Stimulated activated naive CD4-positive, alpha-beta T cell (primary cell): ENCODE measurements at regions not wholly inside any gene's neighbourhood (a gene's known extent, or its start where the extent isn't known, plus 50 kb on each side); places are given as distances from the start of the nearest gene placed in this dataset.

Source experiments
- DNase-seq, 6 experiments: peaks; one replicate each; lab custom pipeline; 2025; lab: John Stamatoyannopoulos, UW

- DNase-seq, result no peak
These were observed 722.7 kb downstream of the XPNPEP1 start for GRCh38 chr10:109200646-109201045.

GRCh38 chr10:109191823-109192222 lies 731.5 kb downstream of the XPNPEP1 start:
- no peak for DNase-seq

GRCh38 chr10:109191341-109191740 lies 732.0 kb downstream of the XPNPEP1 start:
- no peak for DNase-seq

GRCh38 chr10:109187677-109188076 lies 735.6 kb downstream of the XPNPEP1 start:
- no peak for DNase-seq

GRCh38 chr10:109183366-109183765 lies 739.9 kb downstream of the XPNPEP1 start:
- DNase-seq, result no peak

- no peak for DNase-seq
These were observed 744.7 kb downstream of the XPNPEP1 start for GRCh38 chr10:109178591-109178990.

- no peak for DNase-seq
These were observed 748.8 kb downstream of the XPNPEP1 start for GRCh38 chr10:109174526-109174925.

GRCh38 chr10:109173937-109174336 lies 749.4 kb downstream of the XPNPEP1 start:
- no peak for DNase-seq

GRCh38 chr10:109173121-109173520 lies 750.2 kb downstream of the XPNPEP1 start:
- DNase-seq, result no peak

GRCh38 chr10:109166935-109167334 lies 756.4 kb downstream of the XPNPEP1 start:
- DNase-seq, result no peak

- DNase-seq, result no peak
These were observed 764.0 kb downstream of the XPNPEP1 start for GRCh38 chr10:109159351-109159750.

- no peak for DNase-seq
These were observed 766.9 kb downstream of the XPNPEP1 start for GRCh38 chr10:109156396-109156795.

GRCh38 chr10:109149666-109150350 lies 773.5 kb downstream of the XPNPEP1 start:
- no peak for DNase-seq

- DNase-seq, result no peak
These were observed 795.9 kb downstream of the XPNPEP1 start for GRCh38 chr10:109127363-109127762.

GRCh38 chr10:109126541-109126940 lies 796.8 kb downstream of the XPNPEP1 start:
- no peak for DNase-seq

GRCh38 chr10:109126016-109126415 lies 797.3 kb downstream of the XPNPEP1 start:
- no peak for DNase-seq

GRCh38 chr10:109115179-109115578 lies 808.1 kb downstream of the XPNPEP1 start:
- DNase-seq, result no peak

- no peak for DNase-seq
These were observed 808.7 kb downstream of the XPNPEP1 start for GRCh38 chr10:109114579-109114978.

GRCh38 chr10:109106604-109107003 lies 816.7 kb downstream of the XPNPEP1 start:
- DNase-seq, result no peak

- no peak for DNase-seq
These were observed 817.6 kb downstream of the XPNPEP1 start for GRCh38 chr10:109105725-109106124.

- DNase-seq, result no peak
These were observed 818.5 kb downstream of the XPNPEP1 start for GRCh38 chr10:109104806-109105205.

- no peak for DNase-seq
These were observed 820.0 kb downstream of the XPNPEP1 start for GRCh38 chr10:109103278-109103677.

- DNase-seq, result no peak
These were observed 833.5 kb downstream of the XPNPEP1 start for GRCh38 chr10:109089779-109090178.

- DNase-seq, result no peak
These were observed 851.8 kb downstream of the XPNPEP1 start for GRCh38 chr10:109071539-109071938.
